H1 (cell line): ENCODE measurements at regions not wholly inside any gene's neighbourhood (a gene's known extent, or its start where the extent isn't known, plus 50 kb on each side); places are given as distances from the start of the nearest gene placed in this dataset.

Experiments used
- CHD1 ChIP-seq: IDR thresholded peaks from 2 replicates; pipeline ENCODE4 v1.6.1; 2012; ENCODE audit warnings: low read depth, low read length, improper control_type of control experiment
- FOSL1 ChIP-seq: IDR thresholded peaks from 2 replicates; pipeline ENCODE4 v1.6.1; 2011; ENCODE audit warnings: mild to moderate bottlenecking, low read depth, low read length, moderate library complexity; ENCODE audit not compliant: insufficient read depth
- NANOG ChIP-seq: IDR thresholded peaks from 2 replicates; pipeline ENCODE4 v1.6.1; 2011; ENCODE audit warnings: low read length, low read depth, mild to moderate bottlenecking, inconsistent platforms; ENCODE audit not compliant: insufficient read depth, poor library complexity, severe bottlenecking
- TAF7 ChIP-seq: optimal IDR thresholded peaks from 2 replicates; pipeline ENCODE3; 2011; ENCODE audit warnings: low read depth, mild to moderate bottlenecking, inconsistent platforms, low read length, moderate library complexity, borderline replicate concordance
- YY1 ChIP-seq: IDR thresholded peaks from 2 replicates; pipeline ENCODE4 v1.6.1; 2011; ENCODE audit warnings: low read depth, mild to moderate bottlenecking, low read length

DNA sequence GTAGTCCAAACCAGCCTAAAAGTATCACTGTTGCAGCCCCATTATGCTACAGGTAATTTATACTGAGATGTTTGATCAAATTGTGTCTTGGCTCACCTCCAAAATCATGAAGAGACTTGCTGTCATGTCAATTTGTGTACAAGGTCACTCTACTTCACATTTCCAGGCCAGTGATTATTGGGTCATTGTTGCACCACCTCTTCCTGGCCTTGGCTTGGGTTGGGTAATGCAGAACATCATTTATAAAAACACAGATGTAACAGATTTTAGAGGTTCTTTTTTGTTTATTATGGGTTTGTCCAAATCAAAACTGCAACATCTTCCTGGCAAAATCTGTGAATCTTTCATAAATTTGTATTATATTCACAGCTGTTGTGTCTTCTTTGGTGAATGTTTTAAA lies 459.5 kb downstream of the ANKRD50 start (continued):
- TF ChIP-seq TAF7 (no peak), FOSL1 (no peak), YY1 (no peak), CHD1 (no peak), NANOG (no peak)
